ENCODE measurements at regions not wholly inside any gene's neighbourhood (a gene's known extent, or its start where the extent isn't known, plus 50 kb on each side); places are given as distances from the start of the nearest gene placed in this dataset.

DNA sequence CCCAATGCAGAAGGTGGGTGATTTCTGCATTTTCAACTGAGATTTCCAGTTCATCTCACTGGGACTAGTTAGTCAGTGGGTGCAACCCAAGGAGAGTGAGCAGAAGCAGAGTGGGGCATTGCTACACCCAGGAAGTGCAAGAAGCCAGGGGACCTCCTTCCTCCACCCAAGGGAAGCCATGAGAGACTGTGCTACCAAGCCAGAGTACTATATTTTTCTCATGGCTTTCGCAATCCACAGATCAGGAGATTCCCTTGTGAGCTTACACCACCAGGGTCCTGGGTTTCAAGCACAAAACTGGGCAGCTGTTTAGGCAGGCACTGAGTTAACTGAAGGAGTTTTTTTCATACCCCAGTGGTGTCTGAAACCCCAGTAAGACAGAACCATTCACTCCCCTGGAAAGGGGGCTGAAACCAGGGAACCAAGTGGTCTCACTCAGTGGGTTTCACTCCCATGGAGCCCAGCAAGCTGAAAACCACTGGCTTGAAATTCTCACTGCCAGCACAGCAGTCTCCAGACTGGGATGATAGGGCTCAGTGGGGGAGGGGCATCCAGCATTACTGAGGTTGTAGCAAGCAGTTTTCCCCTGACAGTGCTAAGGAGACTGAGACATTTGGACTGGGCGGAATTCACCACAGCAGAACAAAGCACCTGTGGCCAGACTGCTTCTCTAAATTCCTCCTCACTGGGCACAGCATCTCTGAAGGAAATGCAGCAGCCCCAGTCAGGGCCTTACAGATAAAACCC is 903.4 kb downstream of the TECRL start:
- H3K4me3 ChIP-seq (ENCODE audit: low read depth in 2 of 2, low read length in 2 of 2): no peak overlapping the region
- H3K9me3 ChIP-seq (ENCODE audit: control insufficient read depth, insufficient read depth, low read depth, low read length): no peaks in the 10 kb centered on the region
- no peaks in the 10 kb centered on the region for H3K4me1 ChIP-seq (ENCODE audit: control insufficient read depth, insufficient read depth, low read length)
- intact Hi-C loops (cut with micrococcal nuclease; ENCODE audit: unreplicated experiment): no loop called here
- in situ Hi-C loops (cut with HindIII; ENCODE audit: low pct_unique_long_range_greater_than_20kb, low sequenced_read_pairs): no loop called here
- H3K36me3 ChIP-seq (ENCODE audit: control insufficient read depth, insufficient read depth, low read length): no peaks in the 10 kb centered on the region
- ATAC-seq: no peak
- TF ChIP-seq SIN3A (IDR thresholded peaks at IDR 0.05; ENCODE audit: borderline replicate concordance, insufficient read depth, low read depth, low read length) (no peak), TCF7L2 (IDR thresholded peaks at IDR 0.05; ENCODE audit: low read depth, low read length) (no peak), POLR2AphosphoS5 (IDR thresholded peaks at IDR 0.05; ENCODE audit: low read depth, low read length) (no peak)
- TF ChIP-seq, protein P1, sequence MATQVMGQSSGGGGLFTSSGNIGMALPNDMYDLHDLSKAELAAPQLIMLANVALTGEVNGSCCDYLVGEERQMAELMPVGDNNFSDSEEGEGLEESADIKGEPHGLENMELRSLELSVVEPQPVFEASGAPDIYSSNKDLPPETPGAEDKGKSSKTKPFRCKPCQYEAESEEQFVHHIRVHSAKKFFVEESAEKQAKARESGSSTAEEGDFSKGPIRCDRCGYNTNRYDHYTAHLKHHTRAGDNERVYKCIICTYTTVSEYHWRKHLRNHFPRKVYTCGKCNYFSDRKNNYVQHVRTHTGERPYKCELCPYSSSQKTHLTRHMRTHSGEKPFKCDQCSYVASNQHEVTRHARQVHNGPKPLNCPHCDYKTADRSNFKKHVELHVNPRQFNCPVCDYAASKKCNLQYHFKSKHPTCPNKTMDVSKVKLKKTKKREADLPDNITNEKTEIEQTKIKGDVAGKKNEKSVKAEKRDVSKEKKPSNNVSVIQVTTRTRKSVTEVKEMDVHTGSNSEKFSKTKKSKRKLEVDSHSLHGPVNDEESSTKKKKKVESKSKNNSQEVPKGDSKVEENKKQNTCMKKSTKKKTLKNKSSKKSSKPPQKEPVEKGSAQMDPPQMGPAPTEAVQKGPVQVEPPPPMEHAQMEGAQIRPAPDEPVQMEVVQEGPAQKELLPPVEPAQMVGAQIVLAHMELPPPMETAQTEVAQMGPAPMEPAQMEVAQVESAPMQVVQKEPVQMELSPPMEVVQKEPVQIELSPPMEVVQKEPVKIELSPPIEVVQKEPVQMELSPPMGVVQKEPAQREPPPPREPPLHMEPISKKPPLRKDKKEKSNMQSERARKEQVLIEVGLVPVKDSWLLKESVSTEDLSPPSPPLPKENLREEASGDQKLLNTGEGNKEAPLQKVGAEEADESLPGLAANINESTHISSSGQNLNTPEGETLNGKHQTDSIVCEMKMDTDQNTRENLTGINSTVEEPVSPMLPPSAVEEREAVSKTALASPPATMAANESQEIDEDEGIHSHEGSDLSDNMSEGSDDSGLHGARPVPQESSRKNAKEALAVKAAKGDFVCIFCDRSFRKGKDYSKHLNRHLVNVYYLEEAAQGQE (IDR thresholded peaks at IDR 0.05; ENCODE audit: insufficient read depth in 1 of 2, low read depth in 2 of 2, low read length in 1 of 2): no peak
- TF ChIP-seq, protein P2, sequence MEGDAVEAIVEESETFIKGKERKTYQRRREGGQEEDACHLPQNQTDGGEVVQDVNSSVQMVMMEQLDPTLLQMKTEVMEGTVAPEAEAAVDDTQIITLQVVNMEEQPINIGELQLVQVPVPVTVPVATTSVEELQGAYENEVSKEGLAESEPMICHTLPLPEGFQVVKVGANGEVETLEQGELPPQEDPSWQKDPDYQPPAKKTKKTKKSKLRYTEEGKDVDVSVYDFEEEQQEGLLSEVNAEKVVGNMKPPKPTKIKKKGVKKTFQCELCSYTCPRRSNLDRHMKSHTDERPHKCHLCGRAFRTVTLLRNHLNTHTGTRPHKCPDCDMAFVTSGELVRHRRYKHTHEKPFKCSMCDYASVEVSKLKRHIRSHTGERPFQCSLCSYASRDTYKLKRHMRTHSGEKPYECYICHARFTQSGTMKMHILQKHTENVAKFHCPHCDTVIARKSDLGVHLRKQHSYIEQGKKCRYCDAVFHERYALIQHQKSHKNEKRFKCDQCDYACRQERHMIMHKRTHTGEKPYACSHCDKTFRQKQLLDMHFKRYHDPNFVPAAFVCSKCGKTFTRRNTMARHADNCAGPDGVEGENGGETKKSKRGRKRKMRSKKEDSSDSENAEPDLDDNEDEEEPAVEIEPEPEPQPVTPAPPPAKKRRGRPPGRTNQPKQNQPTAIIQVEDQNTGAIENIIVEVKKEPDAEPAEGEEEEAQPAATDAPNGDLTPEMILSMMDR (IDR thresholded peaks at IDR 0.05): no peak
- H3K27ac ChIP-seq (ENCODE audit: low read length): no peak overlapping the region
- CTCF ChIA-PET: no interaction called here
- no peaks in the 10 kb centered on the region for H3K27me3 ChIP-seq (ENCODE audit: control insufficient read depth, insufficient read depth, low read length)
- POLR2A ChIA-PET: no interaction called here
- no peak for DNase-seq (ENCODE audit: low read depth, low spot score)
- BruUV-seq (replicated peaks): no TSS peak

DNA sequence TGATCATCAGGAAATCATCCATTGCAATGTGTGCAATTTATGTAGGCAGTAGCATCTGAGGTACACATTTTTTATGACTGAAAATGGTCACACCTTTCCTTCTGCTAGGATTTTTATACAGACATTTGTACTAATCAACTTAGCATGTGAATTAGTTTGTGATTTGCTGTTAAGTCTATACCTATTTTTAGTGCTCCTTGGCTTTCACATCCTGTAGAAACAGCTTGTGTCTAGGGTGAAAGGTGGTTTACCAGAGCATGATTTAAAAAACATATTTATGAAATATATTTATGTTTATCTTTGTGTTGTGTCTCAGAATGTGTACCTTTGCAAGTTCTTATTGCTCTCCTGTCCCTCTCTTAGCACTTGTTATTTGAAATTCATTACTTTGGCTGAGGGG is 916.0 kb downstream of the TECRL start:
- BruUV-seq (replicated peaks): no TSS peak
- H3K27ac ChIP-seq (ENCODE audit: low read length): no peak overlapping the region
- intact Hi-C loops (cut with micrococcal nuclease; ENCODE audit: unreplicated experiment): no loop called here
- DNase-seq (ENCODE audit: low read depth, low spot score) (no peak), ATAC-seq (no peak)
- in situ Hi-C loops (cut with HindIII; ENCODE audit: low pct_unique_long_range_greater_than_20kb, low sequenced_read_pairs): no loop called here
- H3K27me3 ChIP-seq (ENCODE audit: control insufficient read depth, insufficient read depth, low read length): no peaks in the 10 kb centered on the region
- H3K4me1 ChIP-seq (ENCODE audit: control insufficient read depth, insufficient read depth, low read length): no peaks in the 10 kb centered on the region
- ChIA-PET POLR2A (no interaction called here), CTCF (no interaction called here)
- no peak overlapping the region for H3K4me3 ChIP-seq (ENCODE audit: low read depth in 2 of 2, low read length in 2 of 2)
- no peaks in the 10 kb centered on the region for H3K9me3 ChIP-seq (ENCODE audit: control insufficient read depth, insufficient read depth, low read depth, low read length)
- H3K36me3 ChIP-seq (ENCODE audit: control insufficient read depth, insufficient read depth, low read length): no peaks in the 10 kb centered on the region
- no peak for TF ChIP-seq SIN3A (IDR thresholded peaks at IDR 0.05; ENCODE audit: borderline replicate concordance, insufficient read depth, low read depth, low read length)

DNA sequence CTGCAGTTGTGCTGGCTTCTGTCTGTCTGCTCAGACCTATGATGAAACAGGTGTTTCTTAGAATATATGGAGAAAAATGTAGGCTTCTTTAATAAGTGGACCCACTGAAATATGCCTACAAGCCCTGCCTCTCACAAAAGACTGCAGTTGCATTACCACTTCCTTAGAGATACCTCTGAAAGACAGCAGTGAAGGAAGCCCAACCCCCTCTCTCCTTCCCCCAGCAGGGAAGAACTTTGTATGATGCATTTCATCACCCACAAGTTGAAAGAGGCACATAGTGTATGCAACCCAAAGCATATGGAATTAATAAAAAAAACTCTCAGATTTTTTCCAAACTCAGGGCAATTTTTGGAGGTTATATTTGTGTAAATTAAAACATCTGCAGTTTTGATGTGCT is 916.7 kb downstream of the TECRL start:
- CTCF ChIA-PET: no interaction called here
- no peak for ATAC-seq

More for the DNA sequence above, 916.7 kb downstream of the TECRL start:
- TF ChIP-seq POLR2AphosphoS5 (IDR thresholded peaks at IDR 0.05; ENCODE audit: low read depth, low read length) (no peak), SIN3A (IDR thresholded peaks at IDR 0.05; ENCODE audit: borderline replicate concordance, insufficient read depth, low read depth, low read length) (no peak), TCF7L2 (IDR thresholded peaks at IDR 0.05; ENCODE audit: low read depth, low read length) (no peak)
- TF ChIP-seq, protein P2 (IDR thresholded peaks at IDR 0.05): no peak
- TF ChIP-seq, protein P1 (IDR thresholded peaks at IDR 0.05; ENCODE audit: insufficient read depth in 1 of 2, low read depth in 2 of 2, low read length in 1 of 2): no peak
- intact Hi-C loops (cut with micrococcal nuclease; ENCODE audit: unreplicated experiment): no loop called here
- POLR2A ChIA-PET: no interaction called here
- no TSS peak for BruUV-seq (replicated peaks)
- Histone ChIP-seq H3K36me3 (ENCODE audit: control insufficient read depth, insufficient read depth, low read length) (no peaks in the 10 kb centered on the region), H3K27me3 (ENCODE audit: control insufficient read depth, insufficient read depth, low read length) (no peaks in the 10 kb centered on the region), H3K4me3 (ENCODE audit: low read depth in 2 of 2, low read length in 2 of 2) (no peak overlapping the region), H3K4me1 (ENCODE audit: control insufficient read depth, insufficient read depth, low read length) (no peaks in the 10 kb centered on the region), H3K27ac (ENCODE audit: low read length) (no peak overlapping the region), H3K9me3 (ENCODE audit: control insufficient read depth, insufficient read depth, low read depth, low read length) (no peaks in the 10 kb centered on the region)
- in situ Hi-C loops (cut with HindIII; ENCODE audit: low pct_unique_long_range_greater_than_20kb, low sequenced_read_pairs): no loop called here
- DNase-seq (ENCODE audit: low read depth, low spot score): no peak

Measured in Panc1 (cell line).